SK-N-SH (cell line): ENCODE measurements at regions not wholly inside any gene's neighbourhood (a gene's known extent, or its start where the extent isn't known, plus 50 kb on each side); places are given as distances from the start of the nearest gene placed in this dataset.

ENCODE experiments used
- CTCF ChIA-PET: fragments of 300-600, 350-600 bp; formaldehyde crosslinking; extraction: SDS; loops from one replicate; lab custom pipeline; 2021; lab: Yijun Ruan, JAX
- POLR2A ChIA-PET: fragments of 350-600 bp; sonication (Branson Sonifier 250); formaldehyde crosslinking; extraction: SDS; loops from one replicate; lab custom pipeline; 2020; ENCODE audit warnings: antibody characterized with exemption, inconsistent platforms; lab: Yijun Ruan, JAX
- DNase-seq: peaks from one replicate; pipeline ENCODE4 v3.0.0; 2012
- H2AFZ ChIP-seq: fragments of 200-600 bp; sonication (generic); 2 replicates; pipeline ENCODE4 v1.8.1; 2016; ENCODE audit warnings: antibody characterized with exemption, mild to moderate bottlenecking, low read depth
- H3F3A ChIP-seq: fragments of 200-600 bp; sonication (generic); replicated peaks from 2 replicates; pipeline ENCODE3; 2016; ENCODE audit warnings: antibody characterized with exemption, mild to moderate bottlenecking; ENCODE audit not compliant: insufficient read depth
- H3K27ac ChIP-seq, 2 experiments: fragments of 200-500 bp in 1 of 2; fragments of 200-600 bp in 1 of 2; sonication (Bioruptor generic) in 1 of 2; sonication (generic), shearing (Covaris generic) in 1 of 2; 2 replicates each; pipeline versions ENCODE4 v1.5.1 to v1.6.1; 2014 to 2016; ENCODE audit warnings: low read depth in 2 of 2, inconsistent platforms in 1 of 2, low read length in 1 of 2, mild to moderate bottlenecking in 1 of 2, mixed read lengths in 1 of 2
- H3K27me3 ChIP-seq: fragments of 200-600 bp; sonication (generic), shearing (Covaris generic); 2 replicates; pipeline ENCODE4 v1.6.1; 2016; ENCODE audit warnings: mixed run types; ENCODE audit not compliant: insufficient read depth
- H3K36me3 ChIP-seq, 2 experiments: fragments of 200-500 bp in 1 of 2; fragments of 200-600 bp in 1 of 2; sonication (Bioruptor generic) in 1 of 2; sonication (generic) in 1 of 2; replicated peaks in 1 of 2; 2 replicates each; pipeline versions ENCODE3 to v1.5.1; 2014 to 2016; ENCODE audit warnings: low read length in 1 of 2, mild to moderate bottlenecking in 1 of 2; ENCODE audit not compliant: insufficient read depth in 2 of 2, control insufficient read depth in 1 of 2
- H3K4me1 ChIP-seq, 2 experiments: fragments of 200-500 bp in 1 of 2; fragments of 200-600 bp in 1 of 2; sonication (Bioruptor generic) in 1 of 2; sonication (generic), shearing (Covaris generic) in 1 of 2; 2 replicates each; pipeline versions ENCODE4 v1.5.1 to v1.6.1; 2014 to 2016; ENCODE audit warnings: low read depth in 1 of 2, low read length in 1 of 2, mixed run types in 1 of 2; ENCODE audit not compliant: insufficient read depth in 2 of 2, control insufficient read depth in 1 of 2
- H3K4me2 ChIP-seq: fragments of 200-600 bp; sonication (generic), shearing (Covaris generic); 2 replicates; pipeline ENCODE4 v1.6.1; 2017; ENCODE audit warnings: mixed run types
- H3K4me3 ChIP-seq, 2 experiments: fragments of 200-500 bp in 1 of 2; fragments of 200-600 bp in 1 of 2; sonication (Bioruptor generic) in 1 of 2; sonication (generic), shearing (Covaris generic) in 1 of 2; 2 replicates each; pipeline versions ENCODE4 v1.5.1 to v1.8.1; 2014 to 2016; ENCODE audit warnings: low read depth in 2 of 2, inconsistent platforms in 1 of 2, low read length in 1 of 2, mild to moderate bottlenecking in 1 of 2, mixed read lengths in 1 of 2, moderate library complexity in 1 of 2
- H3K79me2 ChIP-seq: fragments of 200-600 bp; sonication (generic); 2 replicates; pipeline ENCODE4 v1.8.1; 2017; ENCODE audit warnings: mild to moderate bottlenecking; ENCODE audit not compliant: insufficient read depth
- H3K9ac ChIP-seq: fragments of 200-600 bp; sonication (generic); 2 replicates; pipeline ENCODE4 v1.6.1; 2017; ENCODE audit warnings: mixed run types
- H3K9me2 ChIP-seq: fragments of 200-600 bp; sonication (generic); 2 replicates; pipeline ENCODE4 v1.6.1; 2017; ENCODE audit warnings: mixed run types
- H3K9me3 ChIP-seq: fragments of 200-600 bp; sonication (generic); 2 replicates; pipeline ENCODE4 v1.6.1; 2017; ENCODE audit warnings: mixed run types, mild to moderate bottlenecking, moderate library complexity
- H4K20me1 ChIP-seq: fragments of 200-600 bp; sonication (generic); 2 replicates; pipeline ENCODE4 v1.6.1; 2017; ENCODE audit warnings: mild to moderate bottlenecking, mixed run types; ENCODE audit not compliant: insufficient read depth
- CHD2 ChIP-seq: fragments of 150-350 bp; IDR thresholded peaks from 2 replicates; pipeline ENCODE4 v1.6.1; 2018; ENCODE audit warnings: low read length; ENCODE audit not compliant: partially characterized antibody
- ELF1 ChIP-seq: IDR thresholded peaks from 2 replicates; pipeline ENCODE4 v1.4.0; 2012
- FOSL2 ChIP-seq: IDR thresholded peaks from 2 replicates; pipeline ENCODE4 v1.4.0; 2012; ENCODE audit warnings: low read depth, mild to moderate bottlenecking, moderate library complexity, borderline replicate concordance
- GATA2 ChIP-seq: sonication (generic); formaldehyde crosslinking; IDR thresholded peaks from 2 replicates; pipeline ENCODE4 v1.5.0; 2020; ENCODE audit warnings: mild to moderate bottlenecking, missing genetic modification reagents
- NRF1 ChIP-seq: IDR thresholded peaks from 2 replicates; pipeline ENCODE4 v1.6.1; 2012; ENCODE audit warnings: low read depth, mild to moderate bottlenecking, low read length
- POLR2AphosphoS5 ChIP-seq: IDR thresholded peaks from 2 replicates; pipeline ENCODE4 v1.6.1; 2012; ENCODE audit warnings: low read depth, low read length
- TCF12 ChIP-seq: IDR thresholded peaks from 2 replicates; pipeline ENCODE4 v1.4.0; 2012
- WGBS: methylation state at CpG from one replicate; pipeline ENCODE4 v1.1.6; 2017; ENCODE audit warnings: low lambda C conversion rate; 5-methylcytosine and 5-hydroxymethylcytosine counted together
- TF ChIP-seq, protein P1 (sequence below): IDR thresholded peaks from 2 replicates; pipeline ENCODE4 v1.4.0; 2012; ENCODE audit warnings: low read depth, borderline replicate concordance
- TF ChIP-seq, protein P2 (sequence below): fragments of 200-600 bp; sonication (generic); IDR thresholded peaks from 2 replicates; pipeline ENCODE4 v1.6.1; 2017; ENCODE audit warnings: antibody characterized with exemption, mild to moderate bottlenecking, moderate library complexity
- TF ChIP-seq, protein P3 (sequence below): IDR thresholded peaks from 2 replicates; pipeline ENCODE4 v1.4.0; 2012; ENCODE audit warnings: low read depth, borderline replicate concordance
- TF ChIP-seq, protein P4 (sequence below): IDR thresholded peaks from 2 replicates; pipeline ENCODE4; 2012

- 79% methylated on average over 4 of the region's 4 CpGs for WGBS
- Histone ChIP-seq H3K9ac (no peak overlapping the region), H3K36me3 (no peaks in the 10 kb centered on the region), H3K9me3 (no peaks in the 10 kb centered on the region), H3K4me1 (peaks cover 6 to 24% of the 10 kb centered on the region in 2 experiments; a peak in 2 of 4 replicates), H3K4me2 (no peak overlapping the region), H3K9me2 (no peaks in the 10 kb centered on the region), H3K4me3 (no peak overlapping the region), H4K20me1 (no peaks in the 10 kb centered on the region), H3F3A (peaks cover 3% of the 10 kb centered on the region), H2AFZ (no peak overlapping the region), H3K79me2 (no peaks in the 10 kb centered on the region), H3K27me3 (no peaks in the 10 kb centered on the region), H3K27ac (no peak overlapping the region; a peak in 1 of 4 replicates)
- TF ChIP-seq, protein P1, sequence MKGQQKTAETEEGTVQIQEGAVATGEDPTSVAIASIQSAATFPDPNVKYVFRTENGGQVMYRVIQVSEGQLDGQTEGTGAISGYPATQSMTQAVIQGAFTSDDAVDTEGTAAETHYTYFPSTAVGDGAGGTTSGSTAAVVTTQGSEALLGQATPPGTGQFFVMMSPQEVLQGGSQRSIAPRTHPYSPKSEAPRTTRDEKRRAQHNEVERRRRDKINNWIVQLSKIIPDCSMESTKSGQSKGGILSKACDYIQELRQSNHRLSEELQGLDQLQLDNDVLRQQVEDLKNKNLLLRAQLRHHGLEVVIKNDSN, result no peak
- no peak for TF ChIP-seq POLR2AphosphoS5
- TF ChIP-seq GATA2 (CRISPR knock-in tag), result no peak
- POLR2A ChIA-PET, result no interaction called here
- no peak for DNase-seq
- CTCF ChIA-PET, result no interaction called here
Observed at GRCh38 chr5:74432721-74433120, 207.8 kb downstream of the ENC1 start.

GRCh38 chr5:74432216-74432615, 208.3 kb downstream of the ENC1 start:
- peaks cover 3% of the 10 kb centered on the region for H3F3A ChIP-seq
- H3K4me3 ChIP-seq, result no peak overlapping the region
- H3K9ac ChIP-seq, result no peak overlapping the region
- H3K79me2 ChIP-seq, result no peaks in the 10 kb centered on the region
- CTCF ChIA-PET, result no interaction called here
- H3K36me3 ChIP-seq, result no peaks in the 10 kb centered on the region
- peaks cover 6 to 24% of the 10 kb centered on the region in 2 experiments; a peak in 2 of 4 replicates for H3K4me1 ChIP-seq
- POLR2A ChIA-PET, result no interaction called here
- 73% methylated on average over 7 of the region's 7 CpGs for WGBS
- no peaks in the 10 kb centered on the region for H3K9me2 ChIP-seq
- H3K4me2 ChIP-seq, result no peak overlapping the region
- H4K20me1 ChIP-seq, result no peaks in the 10 kb centered on the region
- no peaks in the 10 kb centered on the region for H3K9me3 ChIP-seq
- DNase-seq, result no peak
- TF ChIP-seq, protein P1, result no peak
- TF ChIP-seq ELF1 (no peak), POLR2AphosphoS5 (no peak), CHD2 (no peak), FOSL2 (no peak), NRF1 (no peak), TCF12 (no peak)
- TF ChIP-seq, protein P2, sequence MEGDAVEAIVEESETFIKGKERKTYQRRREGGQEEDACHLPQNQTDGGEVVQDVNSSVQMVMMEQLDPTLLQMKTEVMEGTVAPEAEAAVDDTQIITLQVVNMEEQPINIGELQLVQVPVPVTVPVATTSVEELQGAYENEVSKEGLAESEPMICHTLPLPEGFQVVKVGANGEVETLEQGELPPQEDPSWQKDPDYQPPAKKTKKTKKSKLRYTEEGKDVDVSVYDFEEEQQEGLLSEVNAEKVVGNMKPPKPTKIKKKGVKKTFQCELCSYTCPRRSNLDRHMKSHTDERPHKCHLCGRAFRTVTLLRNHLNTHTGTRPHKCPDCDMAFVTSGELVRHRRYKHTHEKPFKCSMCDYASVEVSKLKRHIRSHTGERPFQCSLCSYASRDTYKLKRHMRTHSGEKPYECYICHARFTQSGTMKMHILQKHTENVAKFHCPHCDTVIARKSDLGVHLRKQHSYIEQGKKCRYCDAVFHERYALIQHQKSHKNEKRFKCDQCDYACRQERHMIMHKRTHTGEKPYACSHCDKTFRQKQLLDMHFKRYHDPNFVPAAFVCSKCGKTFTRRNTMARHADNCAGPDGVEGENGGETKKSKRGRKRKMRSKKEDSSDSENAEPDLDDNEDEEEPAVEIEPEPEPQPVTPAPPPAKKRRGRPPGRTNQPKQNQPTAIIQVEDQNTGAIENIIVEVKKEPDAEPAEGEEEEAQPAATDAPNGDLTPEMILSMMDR, result no peak
- no peak overlapping the region for H2AFZ ChIP-seq
- H3K27ac ChIP-seq, result no peak overlapping the region
- H3K27me3 ChIP-seq, result no peaks in the 10 kb centered on the region

- H3K9me2 ChIP-seq, result no peaks in the 10 kb centered on the region
- H3K27me3 ChIP-seq, result no peaks in the 10 kb centered on the region
- peaks cover 3% of the 10 kb centered on the region for H3F3A ChIP-seq
- H2AFZ ChIP-seq, result no peak overlapping the region
- TF ChIP-seq, protein P3, sequence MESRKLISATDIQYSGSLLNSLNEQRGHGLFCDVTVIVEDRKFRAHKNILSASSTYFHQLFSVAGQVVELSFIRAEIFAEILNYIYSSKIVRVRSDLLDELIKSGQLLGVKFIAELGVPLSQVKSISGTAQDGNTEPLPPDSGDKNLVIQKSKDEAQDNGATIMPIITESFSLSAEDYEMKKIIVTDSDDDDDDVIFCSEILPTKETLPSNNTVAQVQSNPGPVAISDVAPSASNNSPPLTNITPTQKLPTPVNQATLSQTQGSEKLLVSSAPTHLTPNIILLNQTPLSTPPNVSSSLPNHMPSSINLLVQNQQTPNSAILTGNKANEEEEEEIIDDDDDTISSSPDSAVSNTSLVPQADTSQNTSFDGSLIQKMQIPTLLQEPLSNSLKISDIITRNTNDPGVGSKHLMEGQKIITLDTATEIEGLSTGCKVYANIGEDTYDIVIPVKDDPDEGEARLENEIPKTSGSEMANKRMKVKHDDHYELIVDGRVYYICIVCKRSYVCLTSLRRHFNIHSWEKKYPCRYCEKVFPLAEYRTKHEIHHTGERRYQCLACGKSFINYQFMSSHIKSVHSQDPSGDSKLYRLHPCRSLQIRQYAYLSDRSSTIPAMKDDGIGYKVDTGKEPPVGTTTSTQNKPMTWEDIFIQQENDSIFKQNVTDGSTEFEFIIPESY, result no peak
- TF ChIP-seq, protein P4, sequence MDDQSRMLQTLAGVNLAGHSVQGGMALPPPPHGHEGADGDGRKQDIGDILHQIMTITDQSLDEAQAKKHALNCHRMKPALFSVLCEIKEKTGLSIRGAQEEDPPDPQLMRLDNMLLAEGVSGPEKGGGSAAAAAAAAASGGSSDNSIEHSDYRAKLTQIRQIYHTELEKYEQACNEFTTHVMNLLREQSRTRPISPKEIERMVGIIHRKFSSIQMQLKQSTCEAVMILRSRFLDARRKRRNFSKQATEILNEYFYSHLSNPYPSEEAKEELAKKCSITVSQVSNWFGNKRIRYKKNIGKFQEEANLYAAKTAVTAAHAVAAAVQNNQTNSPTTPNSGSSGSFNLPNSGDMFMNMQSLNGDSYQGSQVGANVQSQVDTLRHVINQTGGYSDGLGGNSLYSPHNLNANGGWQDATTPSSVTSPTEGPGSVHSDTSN, result no peak
- no peak for TF ChIP-seq FOSL2
- H3K9me3 ChIP-seq, result no peaks in the 10 kb centered on the region
- WGBS, result 81% methylated on average over 2 of the region's 2 CpGs
- H3K4me3 ChIP-seq, result no peak overlapping the region
- no peak overlapping the region for H3K9ac ChIP-seq
- ChIA-PET CTCF (interaction anchor here (1.4 kb wide), 1 partner anchor 18 kb away, joined by 3 read pairs; no protein-coding TSS in a partner anchor), POLR2A (no interaction called here)
- no peak overlapping the region; a peak in 1 of 4 replicates for H3K27ac ChIP-seq
- H3K4me1 ChIP-seq, result peaks cover 6 to 24% of the 10 kb centered on the region in 2 experiments; a peak in 2 of 4 replicates
- no peaks in the 10 kb centered on the region for H3K36me3 ChIP-seq
- DNase-seq, result no peak
- no peaks in the 10 kb centered on the region for H3K79me2 ChIP-seq
- H3K4me2 ChIP-seq, result no peak overlapping the region
- no peaks in the 10 kb centered on the region for H4K20me1 ChIP-seq
Observed at GRCh38 chr5:74431290-74431669, 209.2 kb downstream of the ENC1 start.
